Fibroblast of lung (primary cell): ENCODE measurements at regions not wholly inside any gene's neighbourhood (a gene's known extent, or its start where the extent isn't known, plus 50 kb on each side); places are given as distances from the start of the nearest gene placed in this dataset.

Source experiments
- DNase-seq, 2 donors: peaks; one replicate each; pipeline versions ENCODE4 v3.0.0 to v3.0.0-alpha.2; 2010; ENCODE audit warnings: low read depth in 2 of 2
- H2AFZ ChIP-seq: 2 replicates; pipeline ENCODE4 v1.5.1; 2012; ENCODE audit warnings: low read length, control low read depth, inconsistent platforms
- H3K27ac ChIP-seq: 2 replicates; pipeline ENCODE4 v1.5.1; 2011; ENCODE audit warnings: low read length, control low read depth; ENCODE audit not compliant: insufficient read depth
- H3K27me3 ChIP-seq: 2 replicates; pipeline ENCODE4 v1.5.1; 2011; ENCODE audit warnings: mild to moderate bottlenecking, low read length; ENCODE audit not compliant: control insufficient read depth, insufficient read depth
- H3K36me3 ChIP-seq: 2 replicates; pipeline ENCODE4 v1.5.1; 2011; ENCODE audit warnings: low read length; ENCODE audit not compliant: control insufficient read depth, insufficient read depth
- H3K4me1 ChIP-seq: 2 replicates; pipeline ENCODE4 v1.5.1; 2011; ENCODE audit warnings: low read length; ENCODE audit not compliant: control insufficient read depth, insufficient read depth; ENCODE audit errors: extremely low read depth
- H3K4me2 ChIP-seq: 2 replicates; pipeline ENCODE4 v1.5.1; 2011; ENCODE audit warnings: low read length, control low read depth; ENCODE audit not compliant: insufficient read depth; ENCODE audit errors: extremely low read depth
- H3K4me3 ChIP-seq, 4 experiments: fragments of 200-600 bp in 1 of 4; sonication (generic) in 1 of 4; replicated peaks in 1 of 4; 2 replicates each; pipeline ENCODE4 v1.5.1; 2011 to 2016; ENCODE audit warnings: low read length in 4 of 4, low read depth in 3 of 4, mild to moderate bottlenecking in 3 of 4, control low read depth in 2 of 4, inconsistent platforms in 1 of 4, mixed read lengths in 1 of 4; ENCODE audit not compliant: insufficient read depth in 1 of 4; ENCODE audit errors: control extremely low read depth in 1 of 4
- H3K79me2 ChIP-seq: 2 replicates; pipeline ENCODE4 v1.5.1; 2012; ENCODE audit warnings: mild to moderate bottlenecking, low read length, inconsistent platforms; ENCODE audit not compliant: control insufficient read depth, insufficient read depth
- H3K9ac ChIP-seq: 2 replicates; pipeline ENCODE4 v1.5.1; 2011; ENCODE audit warnings: mild to moderate bottlenecking, low read length, control low read depth; ENCODE audit not compliant: insufficient read depth
- H3K9me3 ChIP-seq: 2 replicates; pipeline ENCODE4 v1.5.1; 2012; ENCODE audit warnings: low read depth, low read length; ENCODE audit not compliant: control insufficient read depth, insufficient read depth
- H4K20me1 ChIP-seq: 2 replicates; pipeline ENCODE4 v1.5.1; 2011; ENCODE audit warnings: low read length; ENCODE audit not compliant: control insufficient read depth, insufficient read depth; ENCODE audit errors: extremely low read depth
- EZH2 ChIP-seq: IDR thresholded peaks from 2 replicates; pipeline ENCODE4 v1.5.1; 2012; ENCODE audit warnings: low read length, control low read depth, mild to moderate bottlenecking; ENCODE audit errors: missing control alignments
- TF ChIP-seq, protein P1 (sequence below), 2 donors: IDR thresholded peaks in 1 of 2; conservative IDR thresholded peaks in 1 of 2; 1 replicate in 1 of 2; 2 replicates in 1 of 2; pipeline ENCODE4 v1.5.1; 2011 to 2012; ENCODE audit warnings: low read length in 2 of 2, control low read depth in 1 of 2, inconsistent platforms in 1 of 2, low read depth in 1 of 2, mild to moderate bottlenecking in 1 of 2

DNA sequence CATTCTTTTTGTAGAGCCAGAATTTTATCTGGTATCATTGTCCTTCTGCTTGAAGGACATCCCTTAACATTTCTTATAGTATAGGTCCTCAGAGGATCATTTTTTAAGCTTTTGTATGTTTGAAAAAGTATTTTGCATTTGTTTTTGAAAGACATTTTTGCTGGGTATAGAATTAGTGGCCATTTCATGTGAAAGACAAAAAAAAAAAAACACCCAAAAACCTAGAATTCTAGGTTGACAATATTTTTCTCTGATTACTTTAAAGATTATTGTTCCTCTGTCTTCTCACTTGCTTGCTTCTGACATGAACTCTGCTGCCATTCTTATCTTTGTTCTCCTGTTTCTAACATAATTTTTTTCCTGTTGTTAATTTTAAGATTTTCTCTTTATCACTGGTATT, 75.7 kb upstream of the SLC22A16 start:
- H3K9me3 ChIP-seq: no peaks in the 10 kb centered on the region
- no peak overlapping the region for H3K9ac ChIP-seq
- H3K4me2 ChIP-seq: no peak overlapping the region
- no peak for DNase-seq
- no peaks in the 10 kb centered on the region for H3K79me2 ChIP-seq
- no peak overlapping the region for H2AFZ ChIP-seq
- TF ChIP-seq, protein P1, sequence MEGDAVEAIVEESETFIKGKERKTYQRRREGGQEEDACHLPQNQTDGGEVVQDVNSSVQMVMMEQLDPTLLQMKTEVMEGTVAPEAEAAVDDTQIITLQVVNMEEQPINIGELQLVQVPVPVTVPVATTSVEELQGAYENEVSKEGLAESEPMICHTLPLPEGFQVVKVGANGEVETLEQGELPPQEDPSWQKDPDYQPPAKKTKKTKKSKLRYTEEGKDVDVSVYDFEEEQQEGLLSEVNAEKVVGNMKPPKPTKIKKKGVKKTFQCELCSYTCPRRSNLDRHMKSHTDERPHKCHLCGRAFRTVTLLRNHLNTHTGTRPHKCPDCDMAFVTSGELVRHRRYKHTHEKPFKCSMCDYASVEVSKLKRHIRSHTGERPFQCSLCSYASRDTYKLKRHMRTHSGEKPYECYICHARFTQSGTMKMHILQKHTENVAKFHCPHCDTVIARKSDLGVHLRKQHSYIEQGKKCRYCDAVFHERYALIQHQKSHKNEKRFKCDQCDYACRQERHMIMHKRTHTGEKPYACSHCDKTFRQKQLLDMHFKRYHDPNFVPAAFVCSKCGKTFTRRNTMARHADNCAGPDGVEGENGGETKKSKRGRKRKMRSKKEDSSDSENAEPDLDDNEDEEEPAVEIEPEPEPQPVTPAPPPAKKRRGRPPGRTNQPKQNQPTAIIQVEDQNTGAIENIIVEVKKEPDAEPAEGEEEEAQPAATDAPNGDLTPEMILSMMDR (conservative IDR thresholded peaks at IDR 0.05 in 1 of 2, IDR thresholded peaks at IDR 0.05 in 1 of 2; ENCODE audit: low read depth in 1 of 2, low read length in 2 of 2): no peak
- no peak for TF ChIP-seq EZH2
- H3K4me1 ChIP-seq: no peaks in the 10 kb centered on the region
- H3K36me3 ChIP-seq: no peaks in the 10 kb centered on the region
- H4K20me1 ChIP-seq: no peaks in the 10 kb centered on the region
- H3K27ac ChIP-seq: no peak overlapping the region
- no peaks in the 10 kb centered on the region for H3K27me3 ChIP-seq
- no peak overlapping the region for H3K4me3 ChIP-seq

DNA sequence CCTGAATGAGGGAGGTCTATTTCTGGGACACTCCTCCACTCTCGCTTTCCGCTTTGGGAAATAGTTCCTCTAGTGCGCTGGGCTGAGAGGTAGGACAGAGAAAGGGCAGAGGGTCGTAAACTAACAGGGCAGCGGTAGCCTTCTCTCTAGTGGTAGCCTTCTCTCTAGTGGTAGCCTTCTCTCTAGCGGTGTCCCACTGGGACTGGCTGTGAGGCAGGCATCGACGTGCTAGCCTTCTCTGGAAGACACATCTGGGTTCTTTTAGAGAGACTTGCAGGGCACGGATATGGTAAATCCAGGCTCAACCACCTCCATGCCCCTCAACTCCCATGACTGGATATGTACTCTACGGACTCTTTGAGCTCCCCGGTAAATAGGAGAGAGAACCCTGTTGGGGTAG, 74.7 kb upstream of the SLC22A16 start:
- no peak overlapping the region for H3K4me3 ChIP-seq
- TF ChIP-seq EZH2: no peak
- TF ChIP-seq, protein P1 (conservative IDR thresholded peaks at IDR 0.05 in 1 of 2, IDR thresholded peaks at IDR 0.05 in 1 of 2; ENCODE audit: low read depth in 1 of 2, low read length in 2 of 2): no peak
- DNase-seq: no peak

DNA sequence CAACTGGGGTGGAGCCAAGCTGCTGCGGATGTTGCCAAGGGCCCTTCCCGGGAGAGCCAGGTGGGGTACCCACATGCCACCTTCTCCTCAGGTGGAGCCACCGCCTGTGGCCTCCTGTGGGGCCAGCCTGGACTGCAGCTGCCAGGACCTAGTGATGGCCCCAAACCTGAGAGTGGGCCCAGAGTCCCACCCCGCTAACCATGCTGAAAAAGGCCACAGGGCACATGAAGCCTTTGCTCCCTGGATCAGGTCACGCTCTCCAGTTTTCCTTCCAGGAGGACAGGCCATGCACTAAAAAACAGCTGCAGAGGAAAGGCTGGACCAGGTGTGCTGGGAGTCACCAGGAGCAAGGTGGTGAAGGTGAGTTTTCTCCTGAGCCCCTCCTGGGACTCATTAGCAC, 73.9 kb upstream of the SLC22A16 start:
- no peak for TF ChIP-seq EZH2
- TF ChIP-seq, protein P1 (conservative IDR thresholded peaks at IDR 0.05 in 1 of 2, IDR thresholded peaks at IDR 0.05 in 1 of 2; ENCODE audit: low read depth in 1 of 2, low read length in 2 of 2): no peak
- H3K36me3 ChIP-seq: no peaks in the 10 kb centered on the region
- no peak overlapping the region for H3K4me2 ChIP-seq
- no peak overlapping the region for H2AFZ ChIP-seq
- no peaks in the 10 kb centered on the region for H3K9me3 ChIP-seq
- H3K9ac ChIP-seq: no peak overlapping the region
- H3K27me3 ChIP-seq: no peaks in the 10 kb centered on the region
- H4K20me1 ChIP-seq: no peaks in the 10 kb centered on the region
- DNase-seq: no peak
- H3K27ac ChIP-seq: no peak overlapping the region
- H3K4me1 ChIP-seq: no peaks in the 10 kb centered on the region
- H3K79me2 ChIP-seq: no peaks in the 10 kb centered on the region
- no peak overlapping the region for H3K4me3 ChIP-seq

More for the DNA sequence above, 74.7 kb upstream of the SLC22A16 start:
- H3K4me2 ChIP-seq: no peak overlapping the region
- H3K4me1 ChIP-seq: no peaks in the 10 kb centered on the region
- H3K36me3 ChIP-seq: no peaks in the 10 kb centered on the region
- no peaks in the 10 kb centered on the region for H3K27me3 ChIP-seq
- H3K9me3 ChIP-seq: no peaks in the 10 kb centered on the region
- no peaks in the 10 kb centered on the region for H3K79me2 ChIP-seq
- H4K20me1 ChIP-seq: no peaks in the 10 kb centered on the region
- no peak overlapping the region for H2AFZ ChIP-seq
- no peak overlapping the region for H3K9ac ChIP-seq
- no peak overlapping the region for H3K27ac ChIP-seq
